ENCODE measurements at regions not wholly inside any gene's neighbourhood (a gene's known extent, or its start where the extent isn't known, plus 50 kb on each side); places are given as distances from the start of the nearest gene placed in this dataset.

GRCh38 chr6:4678506-4679300 is 97.5 kb upstream of the CDYL start:
- no peak for DNase-seq
- no peak for ATAC-seq
- intact Hi-C loops (cut with micrococcal nuclease), result no loop called here

GRCh38 chr6:4677751-4678065 is 98.5 kb upstream of the CDYL start:
- DNase-seq (no peak), ATAC-seq (no peak)
- intact Hi-C loops (cut with micrococcal nuclease), result no loop called here

- intact Hi-C loops (cut with micrococcal nuclease), result no loop called here
- no peak for ATAC-seq
- DNase-seq, result no peak
Measured at GRCh38 chr6:4677011-4677750, 99.0 kb upstream of the CDYL start.

- intact Hi-C loops (cut with micrococcal nuclease), result no loop called here
- DNase-seq (no peak), ATAC-seq (no peak)
Measured at GRCh38 chr6:4676016-4676415, 100.2 kb upstream of the CDYL start.

GRCh38 chr6:4675121-4675520 is 101.1 kb upstream of the CDYL start:
- ATAC-seq (no peak), DNase-seq (no peak)
- intact Hi-C loops (cut with micrococcal nuclease), result no loop called here

- no peak for ATAC-seq
Measured at GRCh38 chr6:4673861-4674260, 102.3 kb upstream of the CDYL start.

GRCh38 chr6:4672772-4673171 is 103.4 kb upstream of the CDYL start:
- intact Hi-C loops (cut with micrococcal nuclease), result no loop called here
- no peak for DNase-seq
- no peak for ATAC-seq

More at GRCh38 chr6:4673861-4674260, 102.3 kb upstream of the CDYL start:
- intact Hi-C loops (cut with micrococcal nuclease), result no loop called here
- DNase-seq, result no peak

- ATAC-seq, result no peak
- DNase-seq, result no peak
- intact Hi-C loops (cut with micrococcal nuclease), result no loop called here
Measured at GRCh38 chr6:4671587-4672115, 104.6 kb upstream of the CDYL start.

GRCh38 chr6:4670824-4671409 is 105.3 kb upstream of the CDYL start:
- intact Hi-C loops (cut with micrococcal nuclease), result no loop called here
- DNase-seq, result no peak
- ATAC-seq, result no peak

DNA sequence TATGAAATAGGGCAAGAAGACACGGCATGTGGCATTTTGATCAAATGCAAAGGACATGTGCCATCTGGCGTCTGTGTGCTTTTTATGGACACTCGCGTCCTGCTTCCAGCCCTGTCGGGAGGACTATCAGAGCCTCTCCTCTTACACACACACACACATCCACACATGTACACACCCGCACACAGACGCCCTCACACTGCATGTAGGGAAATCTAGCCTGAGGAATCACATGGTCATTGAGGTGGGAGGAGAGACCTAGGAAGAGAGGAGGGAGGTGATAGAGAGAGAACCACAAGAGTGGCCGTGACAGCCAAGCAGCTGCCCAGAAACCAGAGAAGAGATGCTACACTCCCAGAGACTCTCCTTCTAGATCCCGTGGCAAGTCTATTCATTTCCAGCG is 105.9 kb upstream of the CDYL start:
- intact Hi-C loops (cut with micrococcal nuclease), result no loop called here
- no peak for DNase-seq
- ATAC-seq, result no peak

- DNase-seq, result no peak
- ATAC-seq, result no peak
- intact Hi-C loops (cut with micrococcal nuclease), result no loop called here
Measured at GRCh38 chr6:4668271-4669179, 107.7 kb upstream of the CDYL start.

- ATAC-seq (no peak), DNase-seq (no peak)
- intact Hi-C loops (cut with micrococcal nuclease), result no loop called here
Measured at GRCh38 chr6:4667591-4667990, 108.6 kb upstream of the CDYL start.

DNA sequence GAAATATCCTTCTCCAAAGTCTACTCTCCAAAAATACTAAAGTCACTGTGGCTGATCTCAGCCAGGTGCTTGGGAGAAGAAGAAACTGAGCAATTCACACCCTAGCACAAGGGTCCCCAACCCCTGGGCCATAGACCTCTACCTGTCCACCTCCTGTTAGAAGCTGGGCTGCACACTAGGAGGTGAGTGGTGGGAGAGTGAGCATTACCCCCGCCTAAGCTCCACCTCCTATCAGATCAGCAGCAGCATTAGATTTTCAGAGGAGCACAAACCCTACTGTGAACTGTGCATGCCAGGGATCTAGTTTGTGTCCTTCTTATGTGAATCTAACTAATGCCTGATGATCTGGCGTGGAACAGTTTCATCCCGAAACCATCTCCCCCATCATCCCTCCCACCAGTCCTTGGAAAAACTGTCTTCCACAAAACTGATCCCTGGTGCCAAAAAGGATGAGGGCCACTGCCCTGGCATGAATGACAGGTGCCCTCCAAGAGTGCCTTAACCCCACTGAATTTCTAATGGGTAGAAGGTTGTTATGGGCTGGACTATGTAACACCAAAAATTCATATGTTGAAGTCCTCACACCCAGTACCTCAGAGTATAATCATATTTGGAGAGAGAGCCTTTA is 109.2 kb upstream of the CDYL start:
- DNase-seq, result no peak
- intact Hi-C loops (cut with micrococcal nuclease), result no loop called here

GRCh38 chr6:4665489-4666417 is 110.5 kb upstream of the CDYL start:
- intact Hi-C loops (cut with micrococcal nuclease), result no loop called here
- no peak for DNase-seq
- ATAC-seq, result no peak

More for the DNA sequence above, 109.2 kb upstream of the CDYL start:
- ATAC-seq, result no peak

DNA sequence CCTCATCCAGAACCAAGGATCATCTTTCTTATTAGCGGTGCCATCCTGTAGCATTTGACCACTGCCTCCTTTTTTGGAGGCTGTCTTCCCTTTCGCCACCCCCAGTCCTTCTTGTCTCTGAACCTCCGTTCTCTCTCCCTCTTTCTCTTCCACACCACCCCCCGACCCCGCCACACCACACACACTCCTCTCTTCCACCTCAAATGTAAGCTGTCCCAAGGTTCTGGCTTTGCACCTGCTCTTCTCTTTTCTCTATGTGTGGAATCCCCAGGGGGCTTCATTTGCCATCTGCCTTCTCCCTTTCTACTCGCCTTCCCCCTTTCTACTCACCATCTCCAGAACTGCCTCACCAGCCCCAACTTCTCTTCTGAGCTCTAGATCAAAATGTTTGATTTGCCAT is 111.3 kb upstream of the CDYL start:
- ATAC-seq, result no peak
- intact Hi-C loops (cut with micrococcal nuclease), result no loop called here

DNA sequence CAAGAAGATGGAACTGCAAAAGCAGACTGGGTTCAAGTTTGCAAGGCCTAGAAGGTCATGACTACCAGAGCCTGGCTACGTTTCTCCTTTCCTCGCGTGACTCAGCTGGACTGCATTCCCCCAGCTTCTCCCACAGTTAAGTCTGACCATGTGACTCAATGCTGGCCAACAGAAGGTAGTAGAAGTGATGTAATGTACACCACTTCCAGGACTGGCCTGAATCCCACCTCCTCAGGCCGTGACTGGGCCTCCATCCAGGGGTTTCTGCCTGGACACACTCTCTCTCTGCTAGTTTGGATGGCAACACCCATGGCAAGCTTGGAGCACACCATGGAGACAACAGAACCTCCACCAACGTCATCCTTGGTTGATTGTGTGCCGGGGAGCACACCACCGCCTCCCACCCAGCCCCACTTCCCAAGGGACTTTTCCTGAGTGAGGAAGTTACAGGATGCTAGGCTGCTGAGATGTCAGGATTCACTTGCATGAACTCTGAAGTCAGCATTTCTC is 112.0 kb upstream of the CDYL start:
- intact Hi-C loops (cut with micrococcal nuclease), result no loop called here
- peak; percentile 94 for ATAC-seq
- peak; percentile 77 for DNase-seq

More for the DNA sequence above, 111.3 kb upstream of the CDYL start:
- DNase-seq, result no peak

- intact Hi-C loops (cut with micrococcal nuclease), result no loop called here
- no peak for ATAC-seq
- DNase-seq, result no peak
Measured at GRCh38 chr6:4662886-4663285, 113.3 kb upstream of the CDYL start.

DNA sequence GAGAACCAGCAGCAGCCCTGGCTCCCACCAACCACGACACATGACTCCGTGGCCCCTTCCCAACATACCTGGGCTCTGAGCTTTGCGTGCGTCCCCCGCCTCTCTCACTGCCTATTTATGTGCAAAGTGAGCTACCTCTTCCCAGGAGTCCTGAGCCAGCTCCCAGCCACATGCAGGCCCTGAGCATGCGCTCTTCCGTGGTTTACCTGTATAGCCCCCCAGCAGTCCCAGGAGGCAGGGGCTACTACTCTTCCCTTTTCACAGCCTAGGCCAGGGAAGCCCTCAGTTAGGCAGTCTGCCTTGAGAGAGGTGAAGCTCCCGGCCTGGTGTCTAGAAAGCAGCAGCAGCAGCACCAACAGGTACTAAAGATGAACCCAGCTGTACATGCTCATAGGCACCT is 114.8 kb upstream of the CDYL start:
- ATAC-seq (no peak), DNase-seq (no peak)
- intact Hi-C loops (cut with micrococcal nuclease), result no loop called here

Data from left ventricle myocardium superior (tissue), 1 donor.